ENCODE measurements at regions not wholly inside any gene's neighbourhood (a gene's known extent, or its start where the extent isn't known, plus 50 kb on each side); places are given as distances from the start of the nearest gene placed in this dataset.

GRCh38 chr5:89703817-89704216 lies 705.7 kb downstream of the CETN3 start:
- H2AFZ ChIP-seq (ENCODE audit: low read length) = 0 out of 2 replicates have a peak overlapping the region, but pooled peaks have one; percentile 14
- H3K4me2 ChIP-seq (ENCODE audit: low read length) = no peak overlapping the region
- no TSS peak for BruUV-seq (replicated peaks)
- H3K27me3 ChIP-seq (ENCODE audit: low read length) = no peaks in the 10 kb centered on the region
- intact Hi-C loops (cut with micrococcal nuclease) = no loop called here
- H3K9me2 ChIP-seq (replicated peaks; ENCODE audit: low read length) = no peaks in the 10 kb centered on the region
- H3K79me2 ChIP-seq (ENCODE audit: low read length) = no peaks in the 10 kb centered on the region
- no peak overlapping the region for H3K9ac ChIP-seq (ENCODE audit: low read length)
- CTCF ChIA-PET = no interaction called here
- H3K4me1 ChIP-seq (ENCODE audit: insufficient read depth, low read length) = peaks cover 8% of the 10 kb centered on the region
- H3K27ac ChIP-seq (ENCODE audit: low read length) = no peak overlapping the region
- POLR2A ChIA-PET (ENCODE audit: unreplicated experiment) = no interaction called here
- no peak overlapping the region for H3K4me3 ChIP-seq (ENCODE audit: low read length)
- no peaks in the 10 kb centered on the region for H4K20me1 ChIP-seq (ENCODE audit: low read length)
- no peaks in the 10 kb centered on the region for H3F3A ChIP-seq (ENCODE audit: low read length, unreplicated experiment)
- DNase-seq (peak; percentile 39), ATAC-seq (peak; percentile 78)
- TF ChIP-seq EZH2phosphoT487 (IDR thresholded peaks at IDR 0.05; ENCODE audit: borderline replicate concordance, low read length) = no peak
- no peak for TF ChIP-seq EZH2 (IDR thresholded peaks at IDR 0.05; ENCODE audit: low read length, unreplicated experiment)
- TF ChIP-seq, protein P1, sequence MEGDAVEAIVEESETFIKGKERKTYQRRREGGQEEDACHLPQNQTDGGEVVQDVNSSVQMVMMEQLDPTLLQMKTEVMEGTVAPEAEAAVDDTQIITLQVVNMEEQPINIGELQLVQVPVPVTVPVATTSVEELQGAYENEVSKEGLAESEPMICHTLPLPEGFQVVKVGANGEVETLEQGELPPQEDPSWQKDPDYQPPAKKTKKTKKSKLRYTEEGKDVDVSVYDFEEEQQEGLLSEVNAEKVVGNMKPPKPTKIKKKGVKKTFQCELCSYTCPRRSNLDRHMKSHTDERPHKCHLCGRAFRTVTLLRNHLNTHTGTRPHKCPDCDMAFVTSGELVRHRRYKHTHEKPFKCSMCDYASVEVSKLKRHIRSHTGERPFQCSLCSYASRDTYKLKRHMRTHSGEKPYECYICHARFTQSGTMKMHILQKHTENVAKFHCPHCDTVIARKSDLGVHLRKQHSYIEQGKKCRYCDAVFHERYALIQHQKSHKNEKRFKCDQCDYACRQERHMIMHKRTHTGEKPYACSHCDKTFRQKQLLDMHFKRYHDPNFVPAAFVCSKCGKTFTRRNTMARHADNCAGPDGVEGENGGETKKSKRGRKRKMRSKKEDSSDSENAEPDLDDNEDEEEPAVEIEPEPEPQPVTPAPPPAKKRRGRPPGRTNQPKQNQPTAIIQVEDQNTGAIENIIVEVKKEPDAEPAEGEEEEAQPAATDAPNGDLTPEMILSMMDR (conservative IDR thresholded peaks at IDR 0.05; ENCODE audit: low read depth, low read length) = no peak
- no peaks in the 10 kb centered on the region for H3K9me3 ChIP-seq (ENCODE audit: low read length)
- H3K36me3 ChIP-seq (ENCODE audit: low read depth, low read length) = no peaks in the 10 kb centered on the region

DNA sequence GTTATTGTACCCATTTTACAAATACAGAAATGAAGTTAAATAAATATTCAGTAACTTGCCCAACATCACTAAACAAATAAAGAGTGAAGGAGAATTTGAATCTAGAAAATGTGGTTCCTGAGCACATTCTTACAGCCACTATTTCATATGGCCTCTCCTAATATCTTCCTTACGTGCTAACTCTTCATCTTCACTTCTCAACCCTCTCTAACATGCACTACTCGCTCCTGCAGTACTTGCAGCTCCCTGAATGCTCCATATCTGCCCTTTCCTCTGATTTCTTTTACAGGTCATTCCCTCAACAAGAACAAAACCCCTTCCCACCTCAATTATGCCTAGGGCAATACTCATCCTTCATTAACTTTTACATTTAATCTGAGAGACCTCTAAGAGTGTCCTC lies 711.5 kb downstream of the CETN3 start:
- DNase-seq (no peak), ATAC-seq (peak; percentile 39)
- H3K36me3 ChIP-seq (ENCODE audit: low read depth, low read length) = no peaks in the 10 kb centered on the region
- H3K79me2 ChIP-seq (ENCODE audit: low read length) = no peaks in the 10 kb centered on the region
- intact Hi-C loops (cut with micrococcal nuclease) = no loop called here
- H3F3A ChIP-seq (ENCODE audit: low read length, unreplicated experiment) = no peaks in the 10 kb centered on the region
- no peaks in the 10 kb centered on the region for H3K9me3 ChIP-seq (ENCODE audit: low read length)
- CTCF ChIA-PET = no interaction called here
- H3K27ac ChIP-seq (ENCODE audit: low read length) = peak overlapping the region; percentile 73
- TF ChIP-seq, protein P1 (conservative IDR thresholded peaks at IDR 0.05; ENCODE audit: low read depth, low read length) = no peak
- TF ChIP-seq EZH2 (IDR thresholded peaks at IDR 0.05; ENCODE audit: low read length, unreplicated experiment) = no peak
- peak overlapping the region; percentile 50 for H2AFZ ChIP-seq (ENCODE audit: low read length)
- no peaks in the 10 kb centered on the region; the same call in 1 of the 2 replicates for H3K9me2 ChIP-seq (replicated peaks; ENCODE audit: low read length)
- no peaks in the 10 kb centered on the region for H4K20me1 ChIP-seq (ENCODE audit: low read length)
- H3K27me3 ChIP-seq (ENCODE audit: low read length) = no peaks in the 10 kb centered on the region
- no peak overlapping the region for H3K9ac ChIP-seq (ENCODE audit: low read length)
- peaks cover 16% of the 10 kb centered on the region for H3K4me1 ChIP-seq (ENCODE audit: insufficient read depth, low read length)
- H3K4me3 ChIP-seq (ENCODE audit: low read length) = no peak overlapping the region
- no TSS peak for BruUV-seq (replicated peaks)
- H3K4me2 ChIP-seq (ENCODE audit: low read length) = peak overlapping the region; percentile 43; the same call in 1 of the 2 replicates
- POLR2A ChIA-PET (ENCODE audit: unreplicated experiment) = no interaction called here

GRCh38 chr5:89697581-89697980 lies 712.0 kb downstream of the CETN3 start:
- Histone ChIP-seq H3K27ac (ENCODE audit: low read length) (peak overlapping the region; percentile 73), H3K9me2 (replicated peaks; ENCODE audit: low read length) (no peaks in the 10 kb centered on the region; the same call in 1 of the 2 replicates), H3K4me2 (ENCODE audit: low read length) (0 out of 2 replicates have a peak overlapping the region, but pooled peaks have one; percentile 2), H3K36me3 (ENCODE audit: low read depth, low read length) (no peaks in the 10 kb centered on the region), H3K4me3 (ENCODE audit: low read length) (no peak overlapping the region), H3K9me3 (ENCODE audit: low read length) (no peaks in the 10 kb centered on the region), H3K4me1 (ENCODE audit: insufficient read depth, low read length) (peaks cover 16% of the 10 kb centered on the region), H3K79me2 (ENCODE audit: low read length) (no peaks in the 10 kb centered on the region), H3F3A (ENCODE audit: low read length, unreplicated experiment) (no peaks in the 10 kb centered on the region), H2AFZ (ENCODE audit: low read length) (no peak overlapping the region), H3K9ac (ENCODE audit: low read length) (no peak overlapping the region), H3K27me3 (ENCODE audit: low read length) (no peaks in the 10 kb centered on the region), H4K20me1 (ENCODE audit: low read length) (no peaks in the 10 kb centered on the region)
- DNase-seq (peak; percentile 70), ATAC-seq (peak; percentile 90)
- CTCF ChIA-PET = interaction anchor here (0.5 kb wide), 1 partner anchor 35 kb away, joined by 3 read pairs; no protein-coding TSS in a partner anchor
- TF ChIP-seq, protein P1 (conservative IDR thresholded peaks at IDR 0.05; ENCODE audit: low read depth, low read length) = no peak
- no peak for TF ChIP-seq EZH2phosphoT487 (IDR thresholded peaks at IDR 0.05; ENCODE audit: borderline replicate concordance, low read length)
- no peak for TF ChIP-seq EZH2 (IDR thresholded peaks at IDR 0.05; ENCODE audit: low read length, unreplicated experiment)
- no TSS peak for BruUV-seq (replicated peaks)
- POLR2A ChIA-PET (ENCODE audit: unreplicated experiment) = no interaction called here
- intact Hi-C loops (cut with micrococcal nuclease) = loop anchor here (1.0 kb wide), 1 partner anchor 239 kb away; no protein-coding TSS in a partner anchor

Measured in PC-3 (cell line).